ENCODE measurements at regions not wholly inside any gene's neighbourhood (a gene's known extent, or its start where the extent isn't known, plus 50 kb on each side); places are given as distances from the start of the nearest gene placed in this dataset.

DNA sequence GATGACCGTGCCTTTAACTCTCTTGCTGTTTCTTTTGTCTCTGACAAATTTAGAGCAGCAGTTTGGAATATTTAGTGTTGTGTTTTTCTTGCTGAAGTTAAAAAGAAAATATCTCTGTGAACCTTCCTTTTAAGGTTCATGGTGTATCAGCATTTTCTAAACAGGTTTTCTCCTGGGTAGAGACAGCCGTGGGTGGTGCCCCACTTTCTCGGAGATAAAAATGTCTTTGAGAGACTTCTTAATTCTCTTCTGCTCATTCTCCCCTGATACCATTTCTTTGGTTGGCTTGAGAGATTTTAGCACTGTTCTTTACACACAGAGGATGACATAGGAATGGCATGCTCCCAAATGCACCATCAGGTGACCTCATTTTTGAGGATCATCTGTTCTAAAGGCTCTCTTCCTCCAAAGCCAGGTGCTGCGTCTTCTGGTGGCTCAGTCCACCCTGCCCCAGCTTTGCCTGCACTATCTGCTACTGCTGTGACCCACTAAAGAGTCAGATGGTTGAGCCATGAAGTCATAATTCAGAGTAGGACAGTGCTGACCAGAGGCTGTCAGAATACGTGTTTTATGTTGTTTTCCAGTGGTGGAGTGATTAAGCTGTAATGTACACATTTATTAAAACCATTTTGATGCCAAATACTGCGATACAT lies 90.3 kb upstream of the SLC10A2 start:
- DNase-seq (ENCODE audit: low read depth in 3 of 3) = no peak

DNA sequence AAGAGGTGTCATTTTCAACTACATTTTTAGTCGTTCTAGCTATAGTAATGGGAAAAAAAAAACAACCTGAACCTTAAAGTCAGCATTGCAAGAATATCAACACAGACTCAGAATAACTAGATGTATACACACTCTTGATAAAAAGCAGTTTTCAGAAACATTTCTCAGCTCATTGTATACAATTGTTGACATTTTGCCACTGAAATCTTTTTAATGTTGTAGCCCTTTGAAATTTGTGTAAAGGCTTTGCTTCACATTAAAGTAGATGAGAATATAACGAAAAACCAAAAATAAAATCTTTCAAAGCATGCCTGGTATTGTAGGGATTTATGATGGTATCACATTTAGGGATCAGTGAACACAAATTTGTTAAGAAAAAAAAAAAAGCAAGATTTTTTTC lies 87.2 kb upstream of the SLC10A2 start:
- DNase-seq (ENCODE audit: low read depth in 3 of 3) = no peak

DNA sequence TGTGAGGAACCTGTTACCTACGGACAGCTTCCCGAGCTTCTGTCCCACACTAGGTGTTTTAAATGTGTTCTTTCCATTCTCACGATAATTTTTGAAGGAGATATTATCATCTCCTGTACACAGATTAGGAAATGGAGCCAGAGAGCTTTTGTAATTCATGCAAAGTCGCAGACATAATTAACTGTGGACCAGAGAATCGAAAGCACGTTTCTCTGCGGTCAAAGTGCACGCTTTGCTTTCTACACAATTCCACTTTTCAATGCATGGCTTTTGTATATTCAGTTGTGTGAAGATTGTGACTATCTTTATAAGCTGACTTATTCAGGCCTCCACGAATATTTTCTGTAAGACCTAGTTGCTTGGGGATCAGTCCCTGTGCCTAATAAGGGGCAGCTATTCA lies 81.7 kb upstream of the SLC10A2 start:
- DNase-seq (ENCODE audit: low read depth in 3 of 3) = no peak

DNA sequence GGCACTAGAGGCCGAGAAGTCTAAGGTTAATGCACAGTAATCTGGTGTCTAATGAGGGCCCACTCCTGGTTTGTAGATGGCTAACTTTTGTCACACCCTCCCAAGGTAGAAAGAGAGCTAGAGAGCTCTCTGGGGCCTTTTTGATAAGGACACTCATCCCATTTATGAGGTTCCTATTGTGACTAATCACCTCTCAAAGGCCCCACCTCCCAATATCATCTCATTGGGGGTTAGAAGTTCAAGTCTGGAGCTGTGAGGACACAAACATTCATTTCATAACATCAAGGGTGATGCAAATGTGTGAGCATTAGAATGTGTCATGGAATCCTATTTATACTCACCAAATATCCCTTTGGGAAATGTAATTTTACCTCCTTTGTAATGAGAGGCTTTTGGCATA lies 79.2 kb upstream of the SLC10A2 start:
- DNase-seq (ENCODE audit: low read depth in 3 of 3) = no peak

GRCh38 chr13:103143432-103143831 lies 77.2 kb upstream of the SLC10A2 start:
- DNase-seq (ENCODE audit: low read depth in 3 of 3) = no peak

- no peak for DNase-seq (ENCODE audit: low read depth in 3 of 3)
Measured at GRCh38 chr13:103142151-103142550, 75.9 kb upstream of the SLC10A2 start.

- no peak for DNase-seq (ENCODE audit: low read depth in 3 of 3)
Measured at GRCh38 chr13:103140001-103140671, 73.9 kb upstream of the SLC10A2 start.

GRCh38 chr13:103134271-103134670 lies 68.1 kb upstream of the SLC10A2 start:
- no peak for DNase-seq (ENCODE audit: low read depth in 3 of 3)

- no peak for DNase-seq (ENCODE audit: low read depth in 3 of 3)
Measured at GRCh38 chr13:103133556-103133955, 67.3 kb upstream of the SLC10A2 start.

- DNase-seq (ENCODE audit: low read depth in 3 of 3) = no peak
Measured at GRCh38 chr13:103130681-103131210, 64.5 kb upstream of the SLC10A2 start.

GRCh38 chr13:103130146-103130545 lies 63.9 kb upstream of the SLC10A2 start:
- DNase-seq (ENCODE audit: low read depth in 3 of 3) = no peak

Measured in stimulated activated CD4-positive, alpha-beta T cell treated with anti-CD3 and anti-CD28 coated beads, TNF-alpha, amount 100 ng/mL, for 48 hours (primary cell).